OCI-LY1 (cell line): ENCODE measurements at regions not wholly inside any gene's neighbourhood (a gene's known extent, or its start where the extent isn't known, plus 50 kb on each side); places are given as distances from the start of the nearest gene placed in this dataset.

Experiments used
- H2AFZ ChIP-seq: fragments of 200-600 bp; sonication (generic), shearing (Covaris generic); 2 replicates; pipeline ENCODE4 v1.6.0; 2014; ENCODE audit warnings: antibody characterized with exemption, mild to moderate bottlenecking, low read length
- H3F3A ChIP-seq: fragments of 200-600 bp; sonication (generic), shearing (Covaris generic); 2 replicates; pipeline ENCODE4 v1.6.0; 2014; ENCODE audit warnings: mild to moderate bottlenecking, antibody characterized with exemption, low read length, moderate library complexity; ENCODE audit not compliant: insufficient read depth
- H3K27ac ChIP-seq: fragments of 200-600 bp; sonication (generic); 2 replicates; pipeline ENCODE4 v1.5.1; 2014; ENCODE audit warnings: low read length, mixed run types, mild to moderate bottlenecking, low read depth; ENCODE audit not compliant: poor library complexity, severe bottlenecking
- H3K27me3 ChIP-seq: fragments of 200-600 bp; sonication (generic); 2 replicates; pipeline ENCODE4 v1.6.0; 2014; ENCODE audit warnings: antibody characterized with exemption, mild to moderate bottlenecking, low read length, moderate library complexity; ENCODE audit not compliant: insufficient read depth
- H3K36me3 ChIP-seq: fragments of 200-600 bp; sonication (generic); 2 replicates; pipeline ENCODE4 v1.6.1; 2014; ENCODE audit warnings: mild to moderate bottlenecking, antibody characterized with exemption, low read length, moderate library complexity, mixed read lengths; ENCODE audit not compliant: insufficient read depth
- H3K4me1 ChIP-seq: fragments of 200-600 bp; sonication (generic); 2 replicates; pipeline ENCODE4 v1.5.1; 2014; ENCODE audit warnings: mild to moderate bottlenecking, low read length, moderate library complexity; ENCODE audit not compliant: insufficient read depth, severe bottlenecking
- H3K4me2 ChIP-seq: fragments of 200-600 bp; sonication (generic), shearing (Covaris generic); 2 replicates; pipeline ENCODE4 v1.6.1; 2014; ENCODE audit warnings: low read length
- H3K4me3 ChIP-seq: fragments of 200-600 bp; sonication (generic); 2 replicates; pipeline ENCODE4 v1.5.1; 2014; ENCODE audit warnings: low read length, low read depth, mild to moderate bottlenecking, mixed read lengths; ENCODE audit not compliant: poor library complexity, severe bottlenecking
- H3K79me2 ChIP-seq: fragments of 200-600 bp; shearing (Covaris generic); 2 replicates; pipeline ENCODE4 v1.6.1; 2016; ENCODE audit warnings: mixed run types, low read length, mixed read lengths; ENCODE audit not compliant: insufficient read depth
- H3K9ac ChIP-seq: fragments of 200-600 bp; sonication (generic), shearing (Covaris generic); 2 replicates; pipeline ENCODE4 v1.6.1; 2014; ENCODE audit warnings: mild to moderate bottlenecking, low read length, mixed read lengths
- H3K9me2 ChIP-seq: fragments of 200-600 bp; sonication (generic), shearing (Covaris generic); 2 replicates; pipeline ENCODE4 v1.6.1; 2014; ENCODE audit warnings: low read depth, mild to moderate bottlenecking, low read length, mixed read lengths
- H3K9me3 ChIP-seq: fragments of 200-600 bp; shearing (Covaris generic); 2 replicates; pipeline ENCODE4 v1.6.1; 2014; ENCODE audit warnings: low read length, mixed read lengths
- H4K20me1 ChIP-seq: fragments of 200-600 bp; sonication (generic), shearing (Covaris generic); 2 replicates; pipeline ENCODE4 v1.6.0; 2016; ENCODE audit warnings: mild to moderate bottlenecking, low read length; ENCODE audit not compliant: insufficient read depth
- CTCF ChIP-seq: fragments of 200-600 bp; sonication (generic), shearing (Covaris generic); IDR thresholded peaks from 2 replicates; pipeline ENCODE4 v1.5.1; 2017; ENCODE audit warnings: mild to moderate bottlenecking, antibody characterized with exemption, low read length, moderate library complexity, mixed read lengths
- EZH2 ChIP-seq: fragments of 200-600 bp; sonication (generic), shearing (Covaris generic); IDR thresholded peaks from 2 replicates; pipeline ENCODE4 v1.8.0; 2017; ENCODE audit warnings: borderline replicate concordance, mixed run types, mild to moderate bottlenecking, antibody characterized with exemption, low read length, moderate library complexity, mixed read lengths

GRCh38 chr4:182101618-182102017, 141.6 kb upstream of the TENM3 start:
- Histone ChIP-seq H3K9me3 (no peaks in the 10 kb centered on the region), H3K9ac (no peak overlapping the region), H2AFZ (no peak overlapping the region), H3K36me3 (no peaks in the 10 kb centered on the region), H3K4me1 (no peaks in the 10 kb centered on the region), H4K20me1 (no peaks in the 10 kb centered on the region), H3K27me3 (peaks cover 4% of the 10 kb centered on the region; the same call in 1 of the 2 replicates), H3K4me3 (no peak overlapping the region), H3K9me2 (no peaks in the 10 kb centered on the region), H3F3A (no peaks in the 10 kb centered on the region), H3K4me2 (no peak overlapping the region), H3K79me2 (no peaks in the 10 kb centered on the region), H3K27ac (no peak overlapping the region)
- TF ChIP-seq EZH2 (no peak), CTCF (no peak)

GRCh38 chr4:182102576-182102975, 140.6 kb upstream of the TENM3 start:
- no peaks in the 10 kb centered on the region for H4K20me1 ChIP-seq
- H3K9ac ChIP-seq: no peak overlapping the region
- no peaks in the 10 kb centered on the region for H3F3A ChIP-seq
- no peaks in the 10 kb centered on the region for H3K79me2 ChIP-seq
- no peak overlapping the region for H3K4me2 ChIP-seq
- no peaks in the 10 kb centered on the region for H3K9me2 ChIP-seq
- no peaks in the 10 kb centered on the region for H3K4me1 ChIP-seq
- H3K36me3 ChIP-seq: no peaks in the 10 kb centered on the region
- peaks cover 4% of the 10 kb centered on the region for H3K27me3 ChIP-seq
- H3K27ac ChIP-seq: no peak overlapping the region
- no peak overlapping the region for H2AFZ ChIP-seq
- no peaks in the 10 kb centered on the region for H3K9me3 ChIP-seq
- no peak overlapping the region for H3K4me3 ChIP-seq
- no peak for TF ChIP-seq CTCF
- TF ChIP-seq EZH2: no peak

GRCh38 chr4:182103614-182104319, 139.4 kb upstream of the TENM3 start:
- no peak for TF ChIP-seq CTCF
- TF ChIP-seq EZH2: no peak
- Histone ChIP-seq H3F3A (no peaks in the 10 kb centered on the region), H3K36me3 (no peaks in the 10 kb centered on the region), H3K79me2 (no peaks in the 10 kb centered on the region), H3K27me3 (peaks cover 4% of the 10 kb centered on the region), H3K4me1 (no peaks in the 10 kb centered on the region), H3K9me3 (no peaks in the 10 kb centered on the region), H4K20me1 (no peaks in the 10 kb centered on the region), H3K27ac (no peak overlapping the region), H3K9me2 (no peaks in the 10 kb centered on the region), H3K4me3 (no peak overlapping the region), H3K9ac (no peak overlapping the region), H3K4me2 (no peak overlapping the region), H2AFZ (no peak overlapping the region)
